OCI-LY3 (cell line): ENCODE measurements at regions not wholly inside any gene's neighbourhood (a gene's known extent, or its start where the extent isn't known, plus 50 kb on each side); places are given as distances from the start of the nearest gene placed in this dataset.

ENCODE experiments used
- EZH2phosphoT487 ChIP-seq: fragments of 200-600 bp; shearing (Covaris generic); IDR thresholded peaks from 2 replicates; pipeline ENCODE4 v1.6.1; 2018; ENCODE audit warnings: antibody characterized with exemption, mixed run types, low read depth
- TF ChIP-seq, protein P1 (sequence below): fragments of 200-600, 300-600 bp; sonication (generic); IDR thresholded peaks from 2 replicates; pipeline ENCODE4 v1.5.1; 2014; ENCODE audit warnings: antibody characterized with exemption, low read length, low read depth

DNA sequence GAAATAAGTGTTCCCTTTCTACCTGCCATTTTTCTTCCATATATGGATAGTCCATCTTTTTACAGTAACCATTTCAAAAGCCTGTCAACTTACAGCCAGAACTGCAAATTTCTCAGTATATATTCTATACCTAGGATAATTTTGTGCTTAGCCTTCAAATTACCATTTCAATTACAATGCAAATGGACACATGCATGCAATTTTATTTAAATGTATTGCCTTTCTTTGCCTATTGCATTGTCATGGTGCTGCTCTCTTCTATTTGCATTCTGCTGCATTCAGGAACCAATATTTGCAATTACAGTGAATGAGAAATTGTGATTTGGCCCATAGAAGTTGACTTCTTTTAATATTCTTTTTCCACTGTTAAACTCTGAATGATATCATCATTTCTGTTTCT lies 1753.4 kb upstream of the TENM3 start:
- TF ChIP-seq, protein P1, sequence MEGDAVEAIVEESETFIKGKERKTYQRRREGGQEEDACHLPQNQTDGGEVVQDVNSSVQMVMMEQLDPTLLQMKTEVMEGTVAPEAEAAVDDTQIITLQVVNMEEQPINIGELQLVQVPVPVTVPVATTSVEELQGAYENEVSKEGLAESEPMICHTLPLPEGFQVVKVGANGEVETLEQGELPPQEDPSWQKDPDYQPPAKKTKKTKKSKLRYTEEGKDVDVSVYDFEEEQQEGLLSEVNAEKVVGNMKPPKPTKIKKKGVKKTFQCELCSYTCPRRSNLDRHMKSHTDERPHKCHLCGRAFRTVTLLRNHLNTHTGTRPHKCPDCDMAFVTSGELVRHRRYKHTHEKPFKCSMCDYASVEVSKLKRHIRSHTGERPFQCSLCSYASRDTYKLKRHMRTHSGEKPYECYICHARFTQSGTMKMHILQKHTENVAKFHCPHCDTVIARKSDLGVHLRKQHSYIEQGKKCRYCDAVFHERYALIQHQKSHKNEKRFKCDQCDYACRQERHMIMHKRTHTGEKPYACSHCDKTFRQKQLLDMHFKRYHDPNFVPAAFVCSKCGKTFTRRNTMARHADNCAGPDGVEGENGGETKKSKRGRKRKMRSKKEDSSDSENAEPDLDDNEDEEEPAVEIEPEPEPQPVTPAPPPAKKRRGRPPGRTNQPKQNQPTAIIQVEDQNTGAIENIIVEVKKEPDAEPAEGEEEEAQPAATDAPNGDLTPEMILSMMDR: no peak
- TF ChIP-seq EZH2phosphoT487: no peak
